ENCODE measurements at regions not wholly inside any gene's neighbourhood (a gene's known extent, or its start where the extent isn't known, plus 50 kb on each side); places are given as distances from the start of the nearest gene placed in this dataset.

- no peaks in the 10 kb centered on the region for H3K27me3 ChIP-seq (replicated peaks in 1 of 7)
- peaks cover 0 to 31% (median 15%) of the 10 kb centered on the region in 6 donors for H3K4me1 ChIP-seq
- 62 to 78% (median 68%) methylated on average over 3 of the region's 3 CpGs for WGBS, 5 donors
- H3K9me3 ChIP-seq: no peaks in the 10 kb centered on the region
- no peak for DNase-seq
- intact Hi-C loops (cut with DNase I; ENCODE audit: low total_unique reads): no loop called here
- TF ChIP-seq POLR2A (IDR thresholded peaks at IDR 0.05): no peak
- no peak for TF ChIP-seq CTCF (IDR thresholded peaks at IDR 0.05 in 8 of 11, conservative IDR thresholded peaks at IDR 0.05 in 3 of 11)
- no peak for TF ChIP-seq POLR2AphosphoS5 (IDR thresholded peaks at IDR 0.05)
- H3K36me3 ChIP-seq: no peaks in the 10 kb centered on the region
- no peak overlapping the region for H3K27ac ChIP-seq
- no peak overlapping the region for H3K4me3 ChIP-seq
Measured at GRCh38 chrX:65607070-65607742, 60.2 kb upstream of the MSN start.

GRCh38 chrX:65602221-65602560, 65.3 kb upstream of the MSN start:
- 77 to 95% (median 87%) methylated on average over 2 of the region's 2 CpGs for WGBS, 5 donors
- Histone ChIP-seq H3K36me3 (no peaks in the 10 kb centered on the region), H3K27me3 (replicated peaks in 1 of 7) (no peaks in the 10 kb centered on the region), H3K9me3 (no peaks in the 10 kb centered on the region), H3K4me1 (peaks cover 21 to 58% (median 36%) of the 10 kb centered on the region in 6 donors), H3K27ac (peak overlapping the region; percentile 72 to 89 (median 82)), H3K4me3 (peak overlapping the region in 1 of 8 donors; percentile 28)
- TF ChIP-seq POLR2AphosphoS5 (IDR thresholded peaks at IDR 0.05): no peak
- no peak for DNase-seq
- intact Hi-C loops (cut with DNase I; ENCODE audit: low total_unique reads): no loop called here

- no peaks in the 10 kb centered on the region for H3K36me3 ChIP-seq
- intact Hi-C loops (cut with DNase I; ENCODE audit: low total_unique reads): no loop called here
- no peaks in the 10 kb centered on the region for H3K27me3 ChIP-seq (replicated peaks in 1 of 7)
- H3K27ac ChIP-seq: peak overlapping the region; percentile 72 to 89 (median 82)
- TF ChIP-seq POLR2A (IDR thresholded peaks at IDR 0.05) (no peak), POLR2AphosphoS5 (IDR thresholded peaks at IDR 0.05) (peak in 2 of 3 donors; percentile 65 to 90), CTCF (IDR thresholded peaks at IDR 0.05 in 8 of 11, conservative IDR thresholded peaks at IDR 0.05 in 3 of 11) (peak in 9 of 11 experiments; percentile 7 to 54 (median 36))
- peak; percentile 87 for DNase-seq
- peak overlapping the region in 1 of 8 donors; percentile 28 for H3K4me3 ChIP-seq
- WGBS, 5 donors: 19 to 58% (median 52%) methylated on average over 1 to 3 of the region's 3 CpGs
- peaks cover 21 to 63% (median 41%) of the 10 kb centered on the region in 6 donors for H3K4me1 ChIP-seq
- no peaks in the 10 kb centered on the region for H3K9me3 ChIP-seq
Measured at GRCh38 chrX:65601530-65602220, 65.8 kb upstream of the MSN start.

- H3K36me3 ChIP-seq: no peaks in the 10 kb centered on the region
- no peaks in the 10 kb centered on the region for H3K27me3 ChIP-seq (replicated peaks in 1 of 7)
- no peak for TF ChIP-seq CTCF (IDR thresholded peaks at IDR 0.05 in 8 of 11, conservative IDR thresholded peaks at IDR 0.05 in 3 of 11)
- TF ChIP-seq POLR2AphosphoS5 (IDR thresholded peaks at IDR 0.05): no peak
- no peak for TF ChIP-seq POLR2A (IDR thresholded peaks at IDR 0.05)
- DNase-seq: no peak
- intact Hi-C loops (cut with DNase I; ENCODE audit: low total_unique reads): no loop called here
- peaks cover 22 to 69% (median 46%) of the 10 kb centered on the region in 6 donors for H3K4me1 ChIP-seq
- WGBS, 5 donors: 32 to 61% (median 55%) methylated on average over 3 of the region's 3 CpGs
- H3K9me3 ChIP-seq: no peaks in the 10 kb centered on the region
- H3K4me3 ChIP-seq: peak overlapping the region in 1 of 8 donors; percentile 28
- H3K27ac ChIP-seq: peak overlapping the region; percentile 72 to 89 (median 82)
Measured at GRCh38 chrX:65601126-65601525, 66.3 kb upstream of the MSN start.
